Hematopoietic multipotent progenitor cell treated with erythropoietin and hydrocortisone succinate and interleukin-3 and kit ligand, for 17 days (in vitro differentiated cells): ENCODE measurements at regions not wholly inside any gene's neighbourhood (a gene's known extent, or its start where the extent isn't known, plus 50 kb on each side); places are given as distances from the start of the nearest gene placed in this dataset.
"Not testable (repeated sequence)": the region's sequence is repeated elsewhere in the genome, so short reads cannot be mapped to it uniquely, and the experiment has no call there.

Experiments used
- DNase-seq: peaks from one replicate; pipeline ENCODE4 v3.0.0-alpha.2; 2015; ENCODE audit warnings: low spot score

- no peak for DNase-seq
These were observed 372.9 kb upstream of the TENM3 start for GRCh38 chr4:181870326-181870725.

GRCh38 chr4:181874602-181875001, 368.6 kb upstream of the TENM3 start:
- DNase-seq, result no peak

GRCh38 chr4:181877329-181877848, 365.8 kb upstream of the TENM3 start:
- DNase-seq, result no peak

GRCh38 chr4:181890031-181890430, 353.2 kb upstream of the TENM3 start:
- no peak for DNase-seq

GRCh38 chr4:181890911-181891310, 352.3 kb upstream of the TENM3 start:
- DNase-seq, result no peak

GRCh38 chr4:181896614-181897013, 346.6 kb upstream of the TENM3 start:
- no peak for DNase-seq

- DNase-seq, result no peak
These were observed 345.3 kb upstream of the TENM3 start for GRCh38 chr4:181897935-181898334.

GRCh38 chr4:181902404-181902803, 340.8 kb upstream of the TENM3 start:
- DNase-seq, result not testable (repeated sequence)

- DNase-seq, result no peak
These were observed 337.5 kb upstream of the TENM3 start for GRCh38 chr4:181905708-181906107.

GRCh38 chr4:181908168-181908567, 335.0 kb upstream of the TENM3 start:
- no peak for DNase-seq

GRCh38 chr4:181909368-181909767, 333.8 kb upstream of the TENM3 start:
- no peak for DNase-seq

GRCh38 chr4:181911420-181911819, 331.8 kb upstream of the TENM3 start:
- no peak for DNase-seq

- no peak for DNase-seq
These were observed 309.7 kb upstream of the TENM3 start for GRCh38 chr4:181933471-181933870.

GRCh38 chr4:181938631-181939030, 304.6 kb upstream of the TENM3 start:
- DNase-seq, result no peak

- no peak for DNase-seq
These were observed 303.8 kb upstream of the TENM3 start for GRCh38 chr4:181939199-181939945.

GRCh38 chr4:181944527-181944926, 298.7 kb upstream of the TENM3 start:
- DNase-seq, result no peak

- no peak for DNase-seq
These were observed 296.3 kb upstream of the TENM3 start for GRCh38 chr4:181946902-181947301.

GRCh38 chr4:181948839-181949382, 294.3 kb upstream of the TENM3 start:
- no peak for DNase-seq

- DNase-seq, result no peak
These were observed 293.4 kb upstream of the TENM3 start for GRCh38 chr4:181949704-181950312.

- DNase-seq, result no peak
These were observed 292.7 kb upstream of the TENM3 start for GRCh38 chr4:181950372-181951127.

GRCh38 chr4:181951265-181951664, 291.9 kb upstream of the TENM3 start:
- no peak for DNase-seq

- DNase-seq, result no peak
These were observed 290.7 kb upstream of the TENM3 start for GRCh38 chr4:181952478-181952877.

- DNase-seq, result no peak
These were observed 286.7 kb upstream of the TENM3 start for GRCh38 chr4:181956512-181956911.
